HG02571 (cell line): ENCODE measurements at regions not wholly inside any gene's neighbourhood (a gene's known extent, or its start where the extent isn't known, plus 50 kb on each side); places are given as distances from the start of the nearest gene placed in this dataset.

Experiments
- ATAC-seq: cut with Tn5 transposase; IDR thresholded peaks from one replicate; pipeline ENCODE4 v1.9.1; 2021; ENCODE audit warnings: mild to moderate bottlenecking, moderate library complexity; ENCODE audit not compliant: unreplicated experiment

GRCh38 chr10:2659660-2660209 is 407.6 kb upstream of the PFKP start:
- no peak for ATAC-seq

GRCh38 chr10:2658780-2659179 is 408.6 kb upstream of the PFKP start:
- no peak for ATAC-seq

GRCh38 chr10:2650328-2650727 is 417.0 kb upstream of the PFKP start:
- ATAC-seq: no peak

- no peak for ATAC-seq
Measured at GRCh38 chr10:2641028-2641427, 426.3 kb upstream of the PFKP start.

- no peak for ATAC-seq
Measured at GRCh38 chr10:2633630-2634029, 433.7 kb upstream of the PFKP start.

- no peak for ATAC-seq
Measured at GRCh38 chr10:2631557-2632205, 435.7 kb upstream of the PFKP start.

GRCh38 chr10:2628705-2629104 is 438.6 kb upstream of the PFKP start:
- ATAC-seq: no peak

GRCh38 chr10:2627969-2628368 is 439.4 kb upstream of the PFKP start:
- no peak for ATAC-seq

GRCh38 chr10:2625094-2625493 is 442.3 kb upstream of the PFKP start:
- ATAC-seq: no peak

- no peak for ATAC-seq
Measured at GRCh38 chr10:2623675-2624274, 443.6 kb upstream of the PFKP start.

- ATAC-seq: no peak
Measured at GRCh38 chr10:2620827-2621521, 446.4 kb upstream of the PFKP start.

- no peak for ATAC-seq
Measured at GRCh38 chr10:2619916-2620315, 447.4 kb upstream of the PFKP start.

- no peak for ATAC-seq
Measured at GRCh38 chr10:2619472-2619871, 447.9 kb upstream of the PFKP start.

- no peak for ATAC-seq
Measured at GRCh38 chr10:2618690-2619089, 448.7 kb upstream of the PFKP start.

- ATAC-seq: no peak
Measured at GRCh38 chr10:2616215-2616614, 451.1 kb upstream of the PFKP start.

- ATAC-seq: no peak
Measured at GRCh38 chr10:2611603-2612002, 455.7 kb upstream of the PFKP start.

GRCh38 chr10:2610946-2611345 is 456.4 kb upstream of the PFKP start:
- ATAC-seq: no peak

- ATAC-seq: no peak
Measured at GRCh38 chr10:2604891-2605290, 462.5 kb upstream of the PFKP start.

GRCh38 chr10:2599571-2599970 is 467.8 kb upstream of the PFKP start:
- no peak for ATAC-seq

- ATAC-seq: no peak
Measured at GRCh38 chr10:2592360-2593160, 474.8 kb upstream of the PFKP start.

GRCh38 chr10:2589196-2589595 is 478.2 kb upstream of the PFKP start:
- no peak for ATAC-seq
